ENCODE measurements at regions not wholly inside any gene's neighbourhood (a gene's known extent, or its start where the extent isn't known, plus 50 kb on each side); places are given as distances from the start of the nearest gene placed in this dataset.

- no peaks in the 10 kb centered on the region for H3K27me3 ChIP-seq (replicated peaks; ENCODE audit: insufficient read depth, low read depth, low read length, poor library complexity)
- ChIA-PET CTCF (no interaction called here), POLR2A (ENCODE audit: low non-redundant PET) (no interaction called here)
- H3K36me3 ChIP-seq (ENCODE audit: insufficient read depth, low read length, poor library complexity, severe bottlenecking), result no peaks in the 10 kb centered on the region
- no peak overlapping the region for H3K27ac ChIP-seq (ENCODE audit: low read depth, low read length, poor library complexity, severe bottlenecking)
- intact Hi-C loops (cut with micrococcal nuclease; ENCODE audit: unreplicated experiment), result no loop called here
- TF ChIP-seq, protein P1, sequence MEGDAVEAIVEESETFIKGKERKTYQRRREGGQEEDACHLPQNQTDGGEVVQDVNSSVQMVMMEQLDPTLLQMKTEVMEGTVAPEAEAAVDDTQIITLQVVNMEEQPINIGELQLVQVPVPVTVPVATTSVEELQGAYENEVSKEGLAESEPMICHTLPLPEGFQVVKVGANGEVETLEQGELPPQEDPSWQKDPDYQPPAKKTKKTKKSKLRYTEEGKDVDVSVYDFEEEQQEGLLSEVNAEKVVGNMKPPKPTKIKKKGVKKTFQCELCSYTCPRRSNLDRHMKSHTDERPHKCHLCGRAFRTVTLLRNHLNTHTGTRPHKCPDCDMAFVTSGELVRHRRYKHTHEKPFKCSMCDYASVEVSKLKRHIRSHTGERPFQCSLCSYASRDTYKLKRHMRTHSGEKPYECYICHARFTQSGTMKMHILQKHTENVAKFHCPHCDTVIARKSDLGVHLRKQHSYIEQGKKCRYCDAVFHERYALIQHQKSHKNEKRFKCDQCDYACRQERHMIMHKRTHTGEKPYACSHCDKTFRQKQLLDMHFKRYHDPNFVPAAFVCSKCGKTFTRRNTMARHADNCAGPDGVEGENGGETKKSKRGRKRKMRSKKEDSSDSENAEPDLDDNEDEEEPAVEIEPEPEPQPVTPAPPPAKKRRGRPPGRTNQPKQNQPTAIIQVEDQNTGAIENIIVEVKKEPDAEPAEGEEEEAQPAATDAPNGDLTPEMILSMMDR (conservative IDR thresholded peaks at IDR 0.05; ENCODE audit: low read depth, low read length), result no peak
- TF ChIP-seq EZH2 (IDR thresholded peaks at IDR 0.05; ENCODE audit: borderline replicate concordance, low read depth, low read length, poor library complexity, severe bottlenecking), result no peak
- no peaks in the 10 kb centered on the region for H3K4me1 ChIP-seq (ENCODE audit: insufficient read depth, low read length, poor library complexity, severe bottlenecking)
- H3K9me3 ChIP-seq (ENCODE audit: low read depth, low read length, poor library complexity, severe bottlenecking), result no peaks in the 10 kb centered on the region
- no TSS peak for BruUV-seq (replicated peaks)
- no peak for DNase-seq (ENCODE audit: low spot score)
- no peak overlapping the region for H3K4me3 ChIP-seq (ENCODE audit: low read depth, low read length, poor library complexity, severe bottlenecking)
Observed at GRCh38 chr10:30121401-30121800, 62.0 kb upstream of the JCAD start.

DNA sequence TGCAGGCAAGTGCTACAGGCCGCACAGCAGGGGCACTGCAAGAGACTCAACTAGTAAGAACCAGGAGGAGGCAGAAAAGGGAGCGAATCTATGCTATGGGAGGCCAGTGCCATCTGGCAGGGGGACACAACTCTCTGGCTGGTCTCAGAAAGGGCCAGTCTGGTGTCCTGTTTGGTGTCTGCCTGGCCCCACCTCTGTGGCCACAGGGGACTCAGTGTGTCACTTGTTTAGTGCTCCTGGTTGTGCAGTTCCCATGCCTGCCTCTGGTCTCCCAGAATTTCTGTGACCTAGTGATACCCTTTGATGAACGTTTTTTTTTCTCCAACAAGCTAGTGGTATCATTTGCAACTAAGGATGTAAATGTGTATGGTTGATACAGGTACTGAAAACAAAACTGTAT is 59.2 kb upstream of the JCAD start:
- no peaks in the 10 kb centered on the region for H3K4me1 ChIP-seq (ENCODE audit: insufficient read depth, low read length, poor library complexity, severe bottlenecking)
- H3K4me3 ChIP-seq (ENCODE audit: low read depth, low read length, poor library complexity, severe bottlenecking), result no peak overlapping the region
- H3K36me3 ChIP-seq (ENCODE audit: insufficient read depth, low read length, poor library complexity, severe bottlenecking), result no peaks in the 10 kb centered on the region
- BruUV-seq (replicated peaks), result no TSS peak
- no peak overlapping the region for H3K27ac ChIP-seq (ENCODE audit: low read depth, low read length, poor library complexity, severe bottlenecking)
- H3K9me3 ChIP-seq (ENCODE audit: low read depth, low read length, poor library complexity, severe bottlenecking), result no peaks in the 10 kb centered on the region
- H3K27me3 ChIP-seq (replicated peaks; ENCODE audit: insufficient read depth, low read depth, low read length, poor library complexity), result no peaks in the 10 kb centered on the region
- no peak for DNase-seq (ENCODE audit: low spot score)
- intact Hi-C loops (cut with micrococcal nuclease; ENCODE audit: unreplicated experiment), result no loop called here
- ChIA-PET POLR2A (ENCODE audit: low non-redundant PET) (no interaction called here), CTCF (interaction anchor here (0.5 kb wide), 1 partner anchor 116 kb away, joined by 3 read pairs; no protein-coding TSS in a partner anchor)
- TF ChIP-seq, protein P1 (conservative IDR thresholded peaks at IDR 0.05; ENCODE audit: low read depth, low read length), result no peak
- TF ChIP-seq EZH2 (IDR thresholded peaks at IDR 0.05; ENCODE audit: borderline replicate concordance, low read depth, low read length, poor library complexity, severe bottlenecking), result no peak

GRCh38 chr10:30117812-30118501 is 58.6 kb upstream of the JCAD start:
- H3K4me1 ChIP-seq (ENCODE audit: insufficient read depth, low read length, poor library complexity, severe bottlenecking), result no peaks in the 10 kb centered on the region
- intact Hi-C loops (cut with micrococcal nuclease; ENCODE audit: unreplicated experiment), result no loop called here
- no peak overlapping the region for H3K27ac ChIP-seq (ENCODE audit: low read depth, low read length, poor library complexity, severe bottlenecking)
- no TSS peak for BruUV-seq (replicated peaks)
- H3K4me3 ChIP-seq (ENCODE audit: low read depth, low read length, poor library complexity, severe bottlenecking), result no peak overlapping the region
- ChIA-PET POLR2A (ENCODE audit: low non-redundant PET) (no interaction called here), CTCF (no interaction called here)
- DNase-seq (ENCODE audit: low spot score), result no peak
- no peaks in the 10 kb centered on the region for H3K27me3 ChIP-seq (replicated peaks; ENCODE audit: insufficient read depth, low read depth, low read length, poor library complexity)
- H3K36me3 ChIP-seq (ENCODE audit: insufficient read depth, low read length, poor library complexity, severe bottlenecking), result no peaks in the 10 kb centered on the region
- TF ChIP-seq, protein P1 (conservative IDR thresholded peaks at IDR 0.05; ENCODE audit: low read depth, low read length), result no peak
- TF ChIP-seq EZH2 (IDR thresholded peaks at IDR 0.05; ENCODE audit: borderline replicate concordance, low read depth, low read length, poor library complexity, severe bottlenecking), result no peak
- H3K9me3 ChIP-seq (ENCODE audit: low read depth, low read length, poor library complexity, severe bottlenecking), result no peaks in the 10 kb centered on the region

Data from A673 (cell line).